ENCODE measurements at regions not wholly inside any gene's neighbourhood (a gene's known extent, or its start where the extent isn't known, plus 50 kb on each side); places are given as distances from the start of the nearest gene placed in this dataset.

DNA sequence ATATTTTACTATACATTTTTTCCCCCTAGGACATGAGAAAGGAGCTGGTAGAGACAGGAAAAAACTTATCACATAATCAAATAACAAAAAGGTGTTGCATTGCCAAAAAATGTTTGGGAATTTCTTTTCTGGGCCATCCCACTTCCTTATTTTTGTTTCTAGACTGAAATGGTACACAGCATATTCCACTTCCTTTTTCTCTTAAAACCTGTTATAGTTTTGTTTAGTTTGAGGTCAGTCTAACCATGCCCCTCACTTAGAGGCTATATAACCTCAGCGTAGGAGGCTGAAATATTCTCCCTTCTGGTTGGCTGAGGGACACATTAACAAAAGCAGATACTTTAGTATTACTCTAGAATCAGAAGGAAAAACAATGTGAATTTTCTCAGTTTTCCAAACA is 323.9 kb downstream of the GJA1 start:
- intact Hi-C loops (cut with DNase I; ENCODE audit: low total_unique reads) = no loop called here
- Histone ChIP-seq H3K4me1 (no peaks in the 10 kb centered on the region), H3K36me3 (no peaks in the 10 kb centered on the region), H3K27ac (no peak overlapping the region), H3K27me3 (no peaks in the 10 kb centered on the region), H3K9me3 (no peaks in the 10 kb centered on the region), H3K4me3 (no peak overlapping the region)
- ATAC-seq (no peak), DNase-seq (no peak)
- TF ChIP-seq POLR2A (IDR thresholded peaks at IDR 0.05) = no peak
- TF ChIP-seq, protein P1, sequence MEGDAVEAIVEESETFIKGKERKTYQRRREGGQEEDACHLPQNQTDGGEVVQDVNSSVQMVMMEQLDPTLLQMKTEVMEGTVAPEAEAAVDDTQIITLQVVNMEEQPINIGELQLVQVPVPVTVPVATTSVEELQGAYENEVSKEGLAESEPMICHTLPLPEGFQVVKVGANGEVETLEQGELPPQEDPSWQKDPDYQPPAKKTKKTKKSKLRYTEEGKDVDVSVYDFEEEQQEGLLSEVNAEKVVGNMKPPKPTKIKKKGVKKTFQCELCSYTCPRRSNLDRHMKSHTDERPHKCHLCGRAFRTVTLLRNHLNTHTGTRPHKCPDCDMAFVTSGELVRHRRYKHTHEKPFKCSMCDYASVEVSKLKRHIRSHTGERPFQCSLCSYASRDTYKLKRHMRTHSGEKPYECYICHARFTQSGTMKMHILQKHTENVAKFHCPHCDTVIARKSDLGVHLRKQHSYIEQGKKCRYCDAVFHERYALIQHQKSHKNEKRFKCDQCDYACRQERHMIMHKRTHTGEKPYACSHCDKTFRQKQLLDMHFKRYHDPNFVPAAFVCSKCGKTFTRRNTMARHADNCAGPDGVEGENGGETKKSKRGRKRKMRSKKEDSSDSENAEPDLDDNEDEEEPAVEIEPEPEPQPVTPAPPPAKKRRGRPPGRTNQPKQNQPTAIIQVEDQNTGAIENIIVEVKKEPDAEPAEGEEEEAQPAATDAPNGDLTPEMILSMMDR (IDR thresholded peaks at IDR 0.05 in 4 of 5, conservative IDR thresholded peaks at IDR 0.05 in 1 of 5) = no peak
- in situ Hi-C loops (cut with MboI; ENCODE audit: low sequenced_read_pairs in 4 of 4) = no loop called here

DNA sequence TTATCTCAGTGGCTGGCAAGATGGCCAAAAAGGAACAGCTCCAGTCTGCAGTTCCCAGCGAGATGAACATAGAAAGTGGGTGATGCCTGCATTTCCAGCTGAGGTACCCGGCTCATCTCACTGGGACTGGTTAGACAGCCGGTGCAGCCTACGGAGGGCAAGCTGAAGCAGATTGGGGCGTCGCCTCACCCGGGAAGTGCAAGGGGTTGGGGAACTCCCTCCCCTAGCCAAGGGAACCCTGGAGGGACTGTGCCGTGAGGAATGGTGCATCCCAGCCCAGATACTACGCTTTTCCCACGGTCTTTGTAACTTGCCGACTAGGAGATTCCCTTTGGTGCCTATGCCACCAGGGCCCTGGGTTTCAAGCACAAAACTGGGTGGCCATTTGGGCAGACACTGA is 324.7 kb downstream of the GJA1 start:
- no peaks in the 10 kb centered on the region for H3K27me3 ChIP-seq
- H3K9me3 ChIP-seq = no peaks in the 10 kb centered on the region
- H3K36me3 ChIP-seq = no peaks in the 10 kb centered on the region
- H3K4me1 ChIP-seq = no peaks in the 10 kb centered on the region
- DNase-seq (no peak), ATAC-seq (no peak)
- no peak overlapping the region for H3K27ac ChIP-seq
- intact Hi-C loops (cut with DNase I; ENCODE audit: low total_unique reads) (no loop called here), in situ Hi-C loops (cut with MboI; ENCODE audit: low sequenced_read_pairs in 4 of 4) (no loop called here)
- TF ChIP-seq POLR2A (IDR thresholded peaks at IDR 0.05) = no peak
- H3K4me3 ChIP-seq = no peak overlapping the region

DNA sequence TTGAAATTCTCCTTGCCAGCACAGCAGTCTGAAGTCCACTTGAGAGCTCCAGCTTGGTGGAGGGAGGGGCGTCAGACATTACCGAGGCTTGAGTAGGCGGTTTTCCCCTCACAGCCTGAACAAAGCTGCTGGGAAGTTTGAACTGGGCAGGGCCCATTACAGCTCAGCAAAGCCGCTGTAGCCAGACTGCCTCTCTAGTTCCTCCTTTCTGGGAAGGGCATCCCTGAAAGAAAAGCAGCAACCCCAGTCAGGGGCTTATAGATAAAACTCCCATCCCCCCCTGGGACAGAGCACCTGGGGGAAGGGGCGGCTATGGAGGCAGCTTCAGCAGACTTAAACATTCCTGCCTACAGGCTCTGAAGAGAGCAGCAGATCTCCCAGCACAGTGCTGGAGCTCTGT is 325.3 kb downstream of the GJA1 start:
- no peak for ATAC-seq
- TF ChIP-seq, protein P1 (IDR thresholded peaks at IDR 0.05 in 4 of 5, conservative IDR thresholded peaks at IDR 0.05 in 1 of 5) = no peak
- TF ChIP-seq POLR2A (IDR thresholded peaks at IDR 0.05) = no peak

DNA sequence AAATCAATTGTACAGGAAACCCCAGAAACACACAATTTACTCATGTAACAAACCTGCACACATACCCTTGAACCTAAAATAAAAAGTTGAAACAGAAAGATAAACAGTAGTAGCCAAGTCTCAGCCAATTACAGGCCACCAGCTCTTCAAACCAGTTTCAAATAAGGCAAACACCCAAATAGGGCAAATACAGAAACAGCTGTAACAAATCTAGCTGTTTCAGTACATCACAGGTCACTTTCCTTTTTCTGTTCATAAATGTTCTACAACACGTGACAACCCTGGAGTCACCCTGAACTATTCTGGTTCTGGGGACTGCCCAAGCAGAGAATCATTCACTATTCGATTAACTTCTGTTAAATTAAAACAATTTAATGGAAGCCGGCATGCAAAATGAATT is 329.0 kb downstream of the GJA1 start:
- Histone ChIP-seq H3K36me3 (no peaks in the 10 kb centered on the region), H3K27me3 (no peaks in the 10 kb centered on the region), H3K4me1 (no peaks in the 10 kb centered on the region), H3K27ac (no peak overlapping the region), H3K9me3 (no peaks in the 10 kb centered on the region), H3K4me3 (no peak overlapping the region)
- ATAC-seq = no peak
- intact Hi-C loops (cut with DNase I; ENCODE audit: low total_unique reads) = no loop called here
- TF ChIP-seq, protein P1 (IDR thresholded peaks at IDR 0.05 in 4 of 5, conservative IDR thresholded peaks at IDR 0.05 in 1 of 5) = no peak
- TF ChIP-seq POLR2A (IDR thresholded peaks at IDR 0.05) = no peak
- in situ Hi-C loops (cut with MboI; ENCODE audit: low sequenced_read_pairs in 4 of 4) = no loop called here
- DNase-seq = no peak

More for the DNA sequence above, 325.3 kb downstream of the GJA1 start:
- no peaks in the 10 kb centered on the region for H3K4me1 ChIP-seq
- no peak overlapping the region for H3K4me3 ChIP-seq
- H3K36me3 ChIP-seq = no peaks in the 10 kb centered on the region
- no peaks in the 10 kb centered on the region for H3K27me3 ChIP-seq
- intact Hi-C loops (cut with DNase I; ENCODE audit: low total_unique reads) (no loop called here), in situ Hi-C loops (cut with MboI; ENCODE audit: low sequenced_read_pairs in 4 of 4) (no loop called here)
- no peaks in the 10 kb centered on the region for H3K9me3 ChIP-seq
- no peak overlapping the region for H3K27ac ChIP-seq
- no peak for DNase-seq

DNA sequence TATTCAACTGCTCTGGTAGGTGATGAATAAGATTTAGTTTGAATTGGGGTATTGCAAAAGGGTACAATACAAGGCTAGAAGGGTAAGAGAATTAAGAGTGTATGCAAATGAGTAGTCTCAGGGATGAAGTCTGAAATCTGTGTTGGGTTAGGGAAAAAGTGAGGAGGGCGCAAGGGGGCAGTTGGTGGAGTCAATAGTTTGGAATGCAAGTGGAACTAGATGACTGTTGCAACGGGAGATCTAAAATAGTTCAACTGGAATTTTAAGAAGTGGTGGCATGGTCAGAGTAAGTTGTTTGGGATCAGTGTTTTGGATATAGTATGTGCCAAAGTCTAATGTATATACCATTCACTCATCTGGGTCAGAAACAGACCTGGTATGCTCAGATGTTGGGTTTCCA is 329.6 kb downstream of the GJA1 start:
- in situ Hi-C loops (cut with MboI; ENCODE audit: low sequenced_read_pairs in 4 of 4) (no loop called here), intact Hi-C loops (cut with DNase I; ENCODE audit: low total_unique reads) (no loop called here)
- no peak overlapping the region for H3K27ac ChIP-seq
- H3K36me3 ChIP-seq = no peaks in the 10 kb centered on the region
- TF ChIP-seq, protein P1 (IDR thresholded peaks at IDR 0.05 in 4 of 5, conservative IDR thresholded peaks at IDR 0.05 in 1 of 5) = no peak
- TF ChIP-seq POLR2A (IDR thresholded peaks at IDR 0.05) = no peak
- ATAC-seq (no peak), DNase-seq (no peak)
- H3K27me3 ChIP-seq = no peaks in the 10 kb centered on the region
- H3K4me1 ChIP-seq = no peaks in the 10 kb centered on the region
- H3K4me3 ChIP-seq = no peak overlapping the region
- no peaks in the 10 kb centered on the region for H3K9me3 ChIP-seq
